ENCODE measurements at regions not wholly inside any gene's neighbourhood (a gene's known extent, or its start where the extent isn't known, plus 50 kb on each side); places are given as distances from the start of the nearest gene placed in this dataset.

GRCh38 chr5:68352166-68352565, 136.6 kb downstream of the PIK3R1 start:
- no peak for TF ChIP-seq ZNF274 (IDR thresholded peaks at IDR 0.05; ENCODE audit: low read depth, low read length)
- no peak overlapping the region for H3K4me3 ChIP-seq (ENCODE audit: low read length)

- no peak overlapping the region for H3K4me3 ChIP-seq (ENCODE audit: low read length)
- no peak for TF ChIP-seq ZNF274 (IDR thresholded peaks at IDR 0.05; ENCODE audit: low read depth, low read length)
Observed at GRCh38 chr5:68353605-68354004, 138.0 kb downstream of the PIK3R1 start.

- no peak for TF ChIP-seq ZNF274 (IDR thresholded peaks at IDR 0.05; ENCODE audit: low read depth, low read length)
- no peak overlapping the region for H3K4me3 ChIP-seq (ENCODE audit: low read length)
Observed at GRCh38 chr5:68354315-68354714, 138.8 kb downstream of the PIK3R1 start.

GRCh38 chr5:68356216-68356615, 140.7 kb downstream of the PIK3R1 start:
- no peak overlapping the region for H3K4me3 ChIP-seq (ENCODE audit: low read length)
- TF ChIP-seq ZNF274 (IDR thresholded peaks at IDR 0.05; ENCODE audit: low read depth, low read length), result no peak

- H3K4me3 ChIP-seq (ENCODE audit: low read length), result no peak overlapping the region
- TF ChIP-seq ZNF274 (IDR thresholded peaks at IDR 0.05; ENCODE audit: low read depth, low read length), result no peak
Observed at GRCh38 chr5:68356623-68357022, 141.1 kb downstream of the PIK3R1 start.

GRCh38 chr5:68359699-68360098, 144.1 kb downstream of the PIK3R1 start:
- no peak for TF ChIP-seq ZNF274 (IDR thresholded peaks at IDR 0.05; ENCODE audit: low read depth, low read length)
- H3K4me3 ChIP-seq (ENCODE audit: low read length), result no peak overlapping the region

GRCh38 chr5:68362331-68362730, 146.8 kb downstream of the PIK3R1 start:
- TF ChIP-seq ZNF274 (IDR thresholded peaks at IDR 0.05; ENCODE audit: low read depth, low read length), result no peak
- no peak overlapping the region for H3K4me3 ChIP-seq (ENCODE audit: low read length)

GRCh38 chr5:68365889-68366288, 150.3 kb downstream of the PIK3R1 start:
- H3K4me3 ChIP-seq (ENCODE audit: low read length), result no peak overlapping the region

GRCh38 chr5:68367287-68367686, 151.7 kb downstream of the PIK3R1 start:
- TF ChIP-seq ZNF274 (IDR thresholded peaks at IDR 0.05; ENCODE audit: low read depth, low read length), result no peak

More at GRCh38 chr5:68365889-68366288, 150.3 kb downstream of the PIK3R1 start:
- TF ChIP-seq ZNF274 (IDR thresholded peaks at IDR 0.05; ENCODE audit: low read depth, low read length), result no peak

GRCh38 chr5:68367717-68368116, 152.2 kb downstream of the PIK3R1 start:
- H3K4me3 ChIP-seq (ENCODE audit: low read length), result no peak overlapping the region
- TF ChIP-seq ZNF274 (IDR thresholded peaks at IDR 0.05; ENCODE audit: low read depth, low read length), result no peak

More at GRCh38 chr5:68367287-68367686, 151.7 kb downstream of the PIK3R1 start:
- H3K4me3 ChIP-seq (ENCODE audit: low read length), result no peak overlapping the region

GRCh38 chr5:68368311-68369022, 152.9 kb downstream of the PIK3R1 start:
- TF ChIP-seq ZNF274 (IDR thresholded peaks at IDR 0.05; ENCODE audit: low read depth, low read length), result no peak
- no peak overlapping the region for H3K4me3 ChIP-seq (ENCODE audit: low read length)

GRCh38 chr5:68369023-68369359, 153.4 kb downstream of the PIK3R1 start:
- TF ChIP-seq ZNF274 (IDR thresholded peaks at IDR 0.05; ENCODE audit: low read depth, low read length), result no peak

GRCh38 chr5:68369457-68370125, 154.0 kb downstream of the PIK3R1 start:
- TF ChIP-seq ZNF274 (IDR thresholded peaks at IDR 0.05; ENCODE audit: low read depth, low read length), result no peak
- H3K4me3 ChIP-seq (ENCODE audit: low read length), result no peak overlapping the region

More at GRCh38 chr5:68369023-68369359, 153.4 kb downstream of the PIK3R1 start:
- no peak overlapping the region for H3K4me3 ChIP-seq (ENCODE audit: low read length)

GRCh38 chr5:68370196-68370595, 154.6 kb downstream of the PIK3R1 start:
- no peak for TF ChIP-seq ZNF274 (IDR thresholded peaks at IDR 0.05; ENCODE audit: low read depth, low read length)
- H3K4me3 ChIP-seq (ENCODE audit: low read length), result no peak overlapping the region

- no peak overlapping the region for H3K4me3 ChIP-seq (ENCODE audit: low read length)
- no peak for TF ChIP-seq ZNF274 (IDR thresholded peaks at IDR 0.05; ENCODE audit: low read depth, low read length)
Observed at GRCh38 chr5:68371607-68372006, 156.1 kb downstream of the PIK3R1 start.

Data from GM08714 (cell line).